ENCODE measurements at regions not wholly inside any gene's neighbourhood (a gene's known extent, or its start where the extent isn't known, plus 50 kb on each side); places are given as distances from the start of the nearest gene placed in this dataset.

DNA sequence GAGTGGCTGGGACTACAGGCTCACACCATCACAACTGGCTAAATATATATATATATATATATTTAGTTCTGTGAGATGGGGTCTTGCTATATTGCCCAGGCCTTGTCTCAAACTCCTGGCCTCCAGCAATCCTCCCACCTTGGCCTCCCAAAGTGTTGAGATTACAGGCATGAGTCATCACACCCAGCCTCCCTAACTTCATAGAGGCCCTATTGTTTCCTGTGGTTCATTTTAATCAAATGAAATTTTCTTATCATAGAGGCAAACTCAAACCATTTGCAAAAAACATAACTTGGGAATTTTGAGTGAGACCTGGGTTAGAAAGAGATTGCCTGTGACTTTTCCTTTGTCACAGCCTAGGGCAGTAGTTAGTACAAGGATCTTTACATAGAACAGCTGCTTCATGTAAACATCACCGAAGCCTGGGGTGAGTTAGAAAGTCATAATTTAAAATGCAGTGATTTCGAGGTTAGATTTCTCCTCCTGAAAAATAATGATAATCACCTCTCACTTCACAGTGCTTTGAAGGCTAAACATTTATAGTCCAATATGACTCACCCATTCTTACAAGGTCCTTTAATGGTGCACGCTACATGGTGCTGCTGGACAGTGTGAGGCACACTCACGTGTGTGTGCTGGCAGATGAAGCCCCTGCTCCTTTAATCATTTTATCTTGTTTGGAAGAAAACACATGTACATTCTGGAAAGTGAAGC is 188.9 kb downstream of the RHOU start:
- H3K4me3 ChIP-seq, result no peak overlapping the region
- no peaks in the 10 kb centered on the region for H3K27me3 ChIP-seq (ENCODE audit: low read depth)
- H3K9me3 ChIP-seq, result no peaks in the 10 kb centered on the region
- in situ Hi-C loops (cut with MboI; ENCODE audit: low sequenced_read_pairs), result no loop called here
- no peaks in the 10 kb centered on the region for H3K36me3 ChIP-seq (replicated peaks)
- DNase-seq (ENCODE audit: low spot score in 2 of 2), result no peak
- no peaks in the 10 kb centered on the region for H3K4me1 ChIP-seq

DNA sequence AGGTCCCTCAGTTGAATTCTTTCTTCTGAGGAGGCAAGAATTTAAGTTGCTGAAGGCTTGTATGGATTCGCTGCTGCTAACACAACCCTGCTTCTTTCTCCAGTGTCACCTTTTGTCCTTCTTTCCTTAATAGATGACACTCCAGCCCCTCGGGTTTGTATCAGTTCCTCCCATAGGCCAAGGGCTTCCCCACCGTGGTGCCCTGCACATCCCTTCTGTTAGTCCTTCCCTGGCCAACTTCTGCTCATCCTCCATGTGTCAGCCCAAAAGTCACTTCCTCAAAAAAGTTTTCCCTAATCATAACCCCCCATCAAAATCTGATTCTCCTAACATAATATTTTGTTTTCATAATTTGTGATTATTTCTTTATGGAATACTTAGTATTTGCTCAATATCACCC is 190.4 kb downstream of the RHOU start:
- Histone ChIP-seq H3K4me3 (no peak overlapping the region), H3K36me3 (replicated peaks) (no peaks in the 10 kb centered on the region), H3K27me3 (ENCODE audit: low read depth) (no peaks in the 10 kb centered on the region), H3K4me1 (no peaks in the 10 kb centered on the region), H3K9me3 (no peaks in the 10 kb centered on the region)
- in situ Hi-C loops (cut with MboI; ENCODE audit: low sequenced_read_pairs), result no loop called here
- DNase-seq (ENCODE audit: low spot score in 2 of 2), result no peak

DNA sequence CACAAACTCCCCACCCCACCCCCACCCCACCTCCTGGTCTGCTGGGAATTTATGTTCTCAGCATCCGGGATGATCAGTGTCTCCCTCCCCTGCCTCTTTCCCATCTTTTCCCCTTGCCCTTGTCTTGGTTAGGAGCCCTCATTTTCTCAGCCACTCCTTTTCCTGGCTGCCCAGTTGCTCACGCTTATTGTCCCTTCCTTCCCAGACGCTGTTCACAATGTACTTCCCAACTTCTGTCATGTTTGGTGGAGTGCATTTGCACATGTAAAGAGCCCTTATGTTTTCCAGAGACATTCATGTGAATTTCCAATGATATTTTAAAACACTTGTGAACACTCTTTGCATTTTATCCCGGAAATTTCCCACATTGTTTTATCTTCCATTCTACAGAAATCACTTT is 192.1 kb downstream of the RHOU start:
- Histone ChIP-seq H3K9me3 (no peaks in the 10 kb centered on the region), H3K27me3 (ENCODE audit: low read depth) (no peaks in the 10 kb centered on the region), H3K36me3 (replicated peaks) (no peaks in the 10 kb centered on the region), H3K4me1 (no peaks in the 10 kb centered on the region), H3K4me3 (no peak overlapping the region)
- in situ Hi-C loops (cut with MboI; ENCODE audit: low sequenced_read_pairs), result no loop called here
- no peak for DNase-seq (ENCODE audit: low spot score in 2 of 2)

DNA sequence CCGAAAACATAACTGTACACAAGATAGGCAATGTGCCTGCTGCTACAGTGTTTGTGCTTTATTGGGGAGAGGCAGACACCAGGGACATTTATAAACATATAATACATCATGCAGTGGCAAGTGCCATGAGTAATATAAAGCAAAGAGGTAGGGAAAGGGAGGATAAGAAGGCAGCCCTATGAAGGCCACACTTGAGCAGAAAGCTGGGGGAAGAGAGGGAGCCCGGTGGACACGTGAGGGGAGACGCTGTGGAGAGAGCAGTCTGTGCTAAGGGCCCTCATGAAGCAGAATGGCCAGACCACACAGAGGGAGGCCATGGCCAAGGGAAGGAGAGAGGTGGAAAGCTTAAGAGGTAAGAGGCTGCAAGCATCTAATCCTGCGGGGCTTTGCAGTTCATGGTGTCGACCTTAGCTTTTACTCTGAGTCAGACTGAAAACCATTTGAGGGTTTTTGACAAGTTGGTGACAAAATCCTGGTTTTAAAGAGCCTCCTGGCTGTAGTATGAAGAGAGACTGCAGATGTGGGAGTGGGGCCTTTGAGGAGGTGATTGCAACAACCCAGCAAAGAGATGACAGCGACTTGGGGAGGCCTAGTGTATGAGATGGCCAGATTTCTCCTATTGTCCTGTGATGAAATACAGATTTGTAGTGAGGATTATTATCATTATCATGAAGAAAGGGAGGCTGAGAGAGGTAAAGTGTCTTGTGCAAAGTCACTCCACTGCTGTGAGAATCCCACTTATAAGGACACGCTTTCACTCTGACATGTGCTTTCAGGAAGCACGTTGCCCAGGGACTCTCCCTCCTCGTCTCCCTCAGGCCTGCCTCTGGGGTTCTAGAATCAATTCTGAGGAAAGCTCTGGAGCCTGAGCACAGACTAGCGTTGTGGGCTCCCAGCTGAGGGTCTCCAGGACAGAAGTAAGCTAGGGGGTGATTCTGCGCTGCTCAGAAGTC is 192.9 kb downstream of the RHOU start:
- no peaks in the 10 kb centered on the region for H3K27me3 ChIP-seq (ENCODE audit: low read depth)
- H3K36me3 ChIP-seq (replicated peaks), result no peaks in the 10 kb centered on the region
- H3K4me1 ChIP-seq, result no peaks in the 10 kb centered on the region
- no peak overlapping the region for H3K4me3 ChIP-seq
- in situ Hi-C loops (cut with MboI; ENCODE audit: low sequenced_read_pairs), result no loop called here
- DNase-seq (ENCODE audit: low spot score in 2 of 2), result no peak
- no peaks in the 10 kb centered on the region for H3K9me3 ChIP-seq

DNA sequence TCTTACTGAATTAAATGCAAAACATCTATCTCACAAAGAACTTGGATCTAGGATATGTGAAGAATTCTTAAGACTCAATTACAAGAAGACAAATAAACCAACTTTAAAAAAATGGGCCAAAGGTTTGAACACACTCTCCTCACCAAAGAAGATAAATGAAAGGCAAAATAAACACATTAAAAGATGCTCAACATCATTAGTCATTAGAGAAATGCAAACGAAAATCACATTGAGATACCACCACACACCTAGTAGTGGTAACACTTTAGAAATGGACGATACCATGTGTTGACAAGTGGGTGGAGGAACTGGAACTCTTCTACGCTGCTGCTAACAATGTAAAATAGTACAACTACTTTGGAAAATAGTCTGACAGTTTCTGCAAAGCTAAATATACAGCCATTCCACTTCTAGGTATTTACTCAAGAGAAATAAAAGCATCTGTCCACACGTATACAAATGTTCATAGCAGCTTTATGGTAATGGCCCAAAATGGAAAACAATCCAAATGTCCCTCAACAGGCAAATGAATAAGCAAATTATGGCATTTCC is 194.3 kb downstream of the RHOU start:
- in situ Hi-C loops (cut with MboI; ENCODE audit: low sequenced_read_pairs), result no loop called here
- Histone ChIP-seq H3K36me3 (replicated peaks) (no peaks in the 10 kb centered on the region), H3K27me3 (ENCODE audit: low read depth) (no peaks in the 10 kb centered on the region), H3K4me3 (no peak overlapping the region), H3K4me1 (no peaks in the 10 kb centered on the region), H3K9me3 (no peaks in the 10 kb centered on the region)
- DNase-seq (ENCODE audit: low spot score in 2 of 2), result no peak

DNA sequence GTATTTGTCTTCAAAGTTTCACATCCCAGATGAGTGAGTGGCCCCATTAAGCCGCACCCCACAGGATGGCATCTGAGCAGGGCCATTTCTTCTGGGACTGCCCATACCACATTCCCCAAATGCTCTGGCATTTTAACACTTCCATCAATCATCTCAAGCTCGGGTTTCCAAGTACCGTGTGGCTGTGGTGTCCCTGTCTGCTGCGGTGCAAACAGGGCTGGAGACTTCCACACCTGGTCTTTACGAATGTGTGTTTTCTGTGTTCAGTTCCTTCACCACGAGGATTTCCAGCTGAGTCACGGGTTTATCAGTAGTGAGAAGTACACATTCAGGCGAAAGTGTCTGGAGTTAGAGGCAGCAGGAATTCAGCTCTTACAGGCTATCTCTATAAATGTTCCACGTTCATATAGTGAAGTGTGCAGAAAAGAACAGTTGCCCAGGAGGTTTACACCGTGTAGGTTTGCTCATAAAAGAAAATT is 195.2 kb downstream of the RHOU start:
- H3K27me3 ChIP-seq (ENCODE audit: low read depth), result no peaks in the 10 kb centered on the region
- no peak for DNase-seq (ENCODE audit: low spot score in 2 of 2)
- in situ Hi-C loops (cut with MboI; ENCODE audit: low sequenced_read_pairs), result no loop called here
- no peaks in the 10 kb centered on the region for H3K4me1 ChIP-seq
- no peaks in the 10 kb centered on the region for H3K36me3 ChIP-seq (replicated peaks)
- H3K4me3 ChIP-seq, result no peak overlapping the region
- H3K9me3 ChIP-seq, result no peaks in the 10 kb centered on the region

DNA sequence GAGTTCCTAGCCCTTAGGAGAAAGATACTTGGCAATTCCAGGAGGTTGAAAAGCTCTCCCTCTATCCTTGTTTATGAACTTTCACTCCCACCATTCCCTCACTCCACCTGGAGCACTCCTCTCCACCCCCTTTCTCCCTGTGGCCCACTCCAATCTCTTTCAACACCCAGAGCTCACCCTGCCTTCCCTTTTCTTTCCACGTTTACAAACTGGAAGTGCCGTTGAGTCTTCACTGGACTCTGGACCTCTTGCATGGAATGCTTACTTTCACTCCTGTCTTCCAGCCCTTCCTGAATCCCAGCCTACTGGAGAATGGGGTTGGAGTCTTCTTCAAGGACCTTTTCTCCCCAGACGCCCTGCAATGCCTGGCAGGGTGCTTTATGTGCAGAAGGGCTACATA is 198.5 kb downstream of the RHOU start:
- Histone ChIP-seq H3K4me3 (no peak overlapping the region), H3K27me3 (ENCODE audit: low read depth) (no peaks in the 10 kb centered on the region), H3K9me3 (no peaks in the 10 kb centered on the region), H3K36me3 (replicated peaks) (no peaks in the 10 kb centered on the region), H3K4me1 (no peaks in the 10 kb centered on the region)
- no peak for DNase-seq (ENCODE audit: low spot score in 2 of 2)
- in situ Hi-C loops (cut with MboI; ENCODE audit: low sequenced_read_pairs), result no loop called here

DNA sequence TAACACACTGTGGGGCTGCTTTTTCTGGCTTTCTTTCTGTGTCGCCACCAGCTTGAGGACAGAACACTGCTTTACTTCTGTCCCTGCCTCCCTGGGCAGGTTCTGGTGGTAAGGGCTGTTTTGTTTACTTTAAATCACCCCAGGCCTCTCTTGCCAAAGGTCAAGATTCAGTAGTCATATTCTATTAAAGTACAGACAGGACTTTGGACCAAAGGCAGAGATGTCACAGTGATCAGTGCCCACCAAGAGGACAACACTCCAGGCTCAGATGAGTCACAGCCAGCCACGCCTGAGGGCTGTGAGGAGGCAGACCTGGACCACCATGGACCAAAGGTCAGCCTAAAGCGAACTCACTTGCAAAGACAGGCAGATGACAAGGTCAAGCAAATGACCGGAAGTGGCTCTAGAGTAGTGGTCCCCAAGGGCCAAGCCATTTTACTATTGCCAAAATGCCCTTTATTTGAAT is 200.0 kb downstream of the RHOU start:
- Histone ChIP-seq H3K27me3 (ENCODE audit: low read depth) (no peaks in the 10 kb centered on the region), H3K4me1 (no peaks in the 10 kb centered on the region), H3K4me3 (no peak overlapping the region), H3K9me3 (no peaks in the 10 kb centered on the region), H3K36me3 (replicated peaks) (no peaks in the 10 kb centered on the region)
- in situ Hi-C loops (cut with MboI; ENCODE audit: low sequenced_read_pairs), result no loop called here
- DNase-seq (ENCODE audit: low spot score in 2 of 2), result no peak

DNA sequence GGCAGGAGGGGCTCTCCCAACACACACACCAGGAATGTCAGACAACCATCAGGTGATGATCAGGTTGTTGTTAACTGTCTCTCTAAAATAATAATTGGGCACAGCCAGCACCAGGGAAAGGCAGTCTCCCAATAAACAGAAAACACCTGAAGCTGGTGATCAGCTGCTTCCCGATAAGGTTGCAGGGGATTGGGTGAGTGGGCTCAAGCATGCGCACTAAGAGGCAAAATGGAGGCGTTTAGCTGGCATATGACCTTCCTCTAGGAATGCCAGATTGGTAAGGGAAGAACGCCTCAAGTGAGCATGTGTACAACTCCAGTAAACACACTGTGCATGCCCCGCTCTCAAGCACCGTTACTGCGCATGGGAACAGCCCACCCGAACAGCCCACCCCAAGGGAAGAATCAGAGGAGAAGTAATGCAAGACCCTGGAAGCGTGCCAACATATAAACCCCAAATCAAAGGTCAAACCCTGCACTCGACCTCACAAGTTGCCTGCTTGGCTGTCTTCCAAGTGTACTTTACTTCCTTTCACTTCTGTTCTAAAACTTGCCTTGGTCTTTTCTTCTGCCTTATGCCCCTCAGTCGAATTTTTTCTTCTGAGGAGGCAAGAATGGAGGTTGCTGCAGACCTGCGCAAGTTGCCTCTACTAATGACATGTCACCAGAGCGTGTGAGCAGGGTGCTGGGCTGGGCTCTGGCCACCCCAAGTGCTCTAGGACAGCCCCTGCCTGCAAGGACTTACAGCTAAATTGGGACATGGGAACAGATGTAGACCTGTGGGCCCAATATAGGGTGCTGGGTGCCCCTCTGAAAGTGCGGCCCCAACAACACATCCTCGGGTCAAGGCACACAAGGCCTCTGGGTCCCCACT is 200.8 kb downstream of the RHOU start:
- Histone ChIP-seq H3K9me3 (no peaks in the 10 kb centered on the region), H3K36me3 (replicated peaks) (no peaks in the 10 kb centered on the region), H3K4me3 (no peak overlapping the region), H3K4me1 (no peaks in the 10 kb centered on the region; the same call in 1 of the 2 replicates), H3K27me3 (ENCODE audit: low read depth) (no peaks in the 10 kb centered on the region)
- in situ Hi-C loops (cut with MboI; ENCODE audit: low sequenced_read_pairs), result no loop called here
- no peak for DNase-seq (ENCODE audit: low spot score in 2 of 2)

DNA sequence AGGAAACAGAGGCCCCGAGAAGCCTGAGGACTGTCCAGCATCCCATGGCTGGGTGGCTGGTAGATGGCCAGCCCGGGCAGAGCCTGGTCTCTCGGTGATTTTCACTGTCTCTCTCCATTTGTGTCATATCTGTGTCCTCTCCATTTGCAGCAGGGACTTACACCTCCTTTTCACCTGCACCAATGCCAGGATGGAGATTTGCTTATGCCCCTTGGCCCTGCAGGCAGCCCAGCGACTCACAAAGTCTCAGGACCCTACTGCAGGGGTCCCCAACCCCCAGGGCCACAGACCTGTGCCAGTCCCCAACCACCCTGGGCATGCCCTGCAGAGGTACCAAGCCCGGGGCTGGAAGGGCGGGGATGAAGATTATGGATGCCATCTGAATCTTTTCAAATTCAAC is 201.6 kb downstream of the RHOU start:
- in situ Hi-C loops (cut with MboI; ENCODE audit: low sequenced_read_pairs), result no loop called here
- Histone ChIP-seq H3K4me3 (no peak overlapping the region), H3K36me3 (replicated peaks) (no peaks in the 10 kb centered on the region), H3K27me3 (ENCODE audit: low read depth) (no peaks in the 10 kb centered on the region), H3K9me3 (no peaks in the 10 kb centered on the region), H3K4me1 (no peaks in the 10 kb centered on the region; the same call in 1 of the 2 replicates)
- no peak for DNase-seq (ENCODE audit: low spot score in 2 of 2)

DNA sequence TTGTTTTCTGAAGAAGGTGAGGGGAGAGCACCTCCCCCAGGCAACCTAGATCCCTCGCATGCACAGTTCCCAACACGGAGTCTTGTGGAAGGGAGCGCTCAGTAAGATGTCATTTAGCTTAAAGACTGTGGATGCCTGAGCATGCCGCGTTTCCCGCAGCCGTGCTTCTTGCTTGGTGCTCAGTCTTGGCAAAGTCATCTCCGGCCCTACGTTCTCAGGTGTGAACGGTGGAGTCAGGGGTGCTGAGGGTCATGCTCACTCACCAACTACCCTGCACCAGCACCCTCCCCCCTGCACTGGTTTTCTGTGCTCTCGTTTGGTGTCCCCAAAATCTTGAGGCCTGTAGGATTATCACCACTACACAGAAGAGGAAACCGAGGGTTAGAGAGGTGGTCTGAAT is 202.1 kb downstream of the RHOU start:
- Histone ChIP-seq H3K27me3 (ENCODE audit: low read depth) (no peaks in the 10 kb centered on the region), H3K4me3 (no peak overlapping the region), H3K9me3 (no peaks in the 10 kb centered on the region), H3K4me1 (no peaks in the 10 kb centered on the region; the same call in 1 of the 2 replicates), H3K36me3 (replicated peaks) (no peaks in the 10 kb centered on the region)
- no peak for DNase-seq (ENCODE audit: low spot score in 2 of 2)
- in situ Hi-C loops (cut with MboI; ENCODE audit: low sequenced_read_pairs), result no loop called here

DNA sequence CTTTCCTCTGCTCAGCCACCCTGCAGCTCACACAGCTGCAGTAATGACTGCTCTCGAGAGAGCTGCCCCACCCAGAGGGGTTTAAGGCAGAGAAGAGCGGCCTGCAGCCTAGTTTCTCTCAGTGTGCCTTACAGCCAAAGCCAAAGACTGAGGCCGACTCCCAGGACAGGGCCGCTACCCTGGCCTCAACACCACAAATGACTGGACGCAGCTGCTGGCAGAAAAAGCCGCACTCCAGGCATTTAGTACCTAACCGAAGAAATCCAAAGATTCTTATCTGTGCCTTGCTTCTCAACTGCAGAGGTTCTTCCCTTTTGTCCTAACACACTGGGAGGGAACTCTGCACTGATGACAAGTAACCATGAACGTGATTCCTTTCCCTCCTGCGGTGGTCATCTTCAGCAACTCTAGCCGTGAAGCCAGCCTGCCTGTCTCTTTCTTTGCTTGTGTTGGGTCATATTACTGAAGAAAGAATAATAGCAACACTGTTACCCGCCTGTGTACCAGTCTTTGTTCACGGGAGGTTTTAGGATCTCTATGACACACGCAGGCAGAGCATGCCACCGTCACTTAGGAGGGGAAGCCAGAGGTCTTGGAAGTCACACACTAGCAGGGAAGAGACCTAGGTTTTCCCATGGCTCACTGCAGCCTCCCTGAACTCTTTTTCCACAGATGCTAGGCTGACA is 202.7 kb downstream of the RHOU start:
- no peak overlapping the region for H3K4me3 ChIP-seq
- H3K4me1 ChIP-seq, result no peaks in the 10 kb centered on the region; the same call in 1 of the 2 replicates
- H3K36me3 ChIP-seq (replicated peaks), result no peaks in the 10 kb centered on the region
- no peaks in the 10 kb centered on the region for H3K27me3 ChIP-seq (ENCODE audit: low read depth)
- no peaks in the 10 kb centered on the region for H3K9me3 ChIP-seq
- in situ Hi-C loops (cut with MboI; ENCODE audit: low sequenced_read_pairs), result no loop called here
- no peak for DNase-seq (ENCODE audit: low spot score in 2 of 2)

DNA sequence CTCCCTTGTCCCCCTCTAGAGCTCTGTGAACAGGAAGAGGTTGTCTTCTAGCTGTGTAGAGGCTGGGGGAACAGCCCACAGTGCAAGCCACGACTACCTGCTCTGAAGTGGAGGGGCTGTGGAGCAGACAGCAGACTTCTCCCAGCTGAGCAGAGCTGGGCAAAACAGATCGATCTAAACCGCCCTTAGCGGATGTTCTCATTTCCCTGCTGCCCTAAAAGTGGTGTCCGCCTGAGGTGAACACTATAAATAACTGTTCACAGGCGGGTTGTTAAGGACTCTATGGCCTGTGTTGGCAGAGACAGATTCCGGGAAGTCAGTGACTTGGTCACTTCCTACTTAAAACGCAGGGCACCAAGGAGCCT is 203.2 kb downstream of the RHOU start:
- Histone ChIP-seq H3K4me1 (no peaks in the 10 kb centered on the region; the same call in 1 of the 2 replicates), H3K36me3 (replicated peaks) (no peaks in the 10 kb centered on the region), H3K27me3 (ENCODE audit: low read depth) (no peaks in the 10 kb centered on the region), H3K9me3 (no peaks in the 10 kb centered on the region), H3K4me3 (no peak overlapping the region)
- no peak for DNase-seq (ENCODE audit: low spot score in 2 of 2)
- in situ Hi-C loops (cut with MboI; ENCODE audit: low sequenced_read_pairs), result no loop called here

Measured in HAP-1 (cell line).